ENCODE measurements at regions not wholly inside any gene's neighbourhood (a gene's known extent, or its start where the extent isn't known, plus 50 kb on each side); places are given as distances from the start of the nearest gene placed in this dataset.

DNA sequence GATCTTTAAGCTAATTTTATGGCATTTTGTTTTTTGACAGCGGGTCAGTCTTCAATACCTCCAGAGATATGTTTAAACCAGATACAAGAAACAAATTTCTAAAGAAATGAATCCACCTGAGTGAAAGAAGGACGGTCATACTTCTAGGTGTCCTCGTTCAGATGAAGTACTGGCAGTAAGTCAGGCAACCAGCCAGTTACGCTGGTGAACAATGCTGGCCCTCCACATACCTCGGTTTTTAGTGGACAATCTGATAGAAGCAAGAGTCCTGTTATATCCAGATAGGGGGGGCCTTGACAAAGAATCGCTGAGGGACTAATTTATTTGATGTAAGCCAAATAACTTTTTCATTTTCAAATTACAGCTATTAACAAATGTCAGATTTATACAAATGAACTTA, 266.4 kb upstream of the KLF14 start:
- DNase-seq = no peak

DNA sequence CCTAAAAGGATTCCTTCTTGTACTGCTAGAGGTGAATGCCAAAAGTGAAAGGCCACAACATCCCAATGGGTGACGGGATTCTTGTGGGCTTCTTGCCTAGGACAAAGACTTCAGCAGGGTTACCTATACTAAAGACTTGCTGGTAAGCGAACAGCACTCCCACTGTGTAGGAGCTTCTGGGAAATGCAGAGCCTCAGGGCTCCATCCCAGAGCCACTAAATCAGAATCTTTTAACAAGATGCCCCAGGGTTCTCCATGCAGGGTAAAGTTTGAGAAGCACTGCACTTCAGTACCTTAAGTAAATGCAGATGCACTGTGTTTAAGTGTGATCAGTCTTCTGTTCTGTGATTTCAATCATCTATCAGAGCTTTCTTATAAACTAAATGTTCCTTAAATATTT, 266.9 kb upstream of the KLF14 start:
- DNase-seq = no peak

GRCh38 chr7:131002600-131002999, 268.6 kb upstream of the KLF14 start:
- no peak for DNase-seq

DNA sequence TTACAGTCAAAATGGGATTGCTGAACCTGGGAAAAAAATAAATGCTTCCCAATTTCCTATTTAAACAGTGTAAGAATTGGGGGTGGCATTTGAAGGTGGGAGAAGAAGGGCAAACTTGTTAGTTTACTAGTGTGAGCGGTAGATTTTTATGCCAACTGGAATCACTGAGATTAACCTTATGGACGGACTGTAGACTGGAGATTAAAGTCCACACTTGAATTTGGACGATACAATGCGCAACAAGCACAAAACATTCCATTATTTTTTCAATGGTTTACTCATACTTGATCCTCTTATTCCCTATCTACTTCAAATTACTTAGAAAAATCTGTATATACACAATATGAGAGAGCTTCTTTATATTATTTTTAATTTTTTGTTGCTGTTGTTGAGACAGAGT, 269.6 kb upstream of the KLF14 start:
- DNase-seq = no peak

- DNase-seq = no peak
Measured at GRCh38 chr7:131004371-131004770, 270.4 kb upstream of the KLF14 start.

DNA sequence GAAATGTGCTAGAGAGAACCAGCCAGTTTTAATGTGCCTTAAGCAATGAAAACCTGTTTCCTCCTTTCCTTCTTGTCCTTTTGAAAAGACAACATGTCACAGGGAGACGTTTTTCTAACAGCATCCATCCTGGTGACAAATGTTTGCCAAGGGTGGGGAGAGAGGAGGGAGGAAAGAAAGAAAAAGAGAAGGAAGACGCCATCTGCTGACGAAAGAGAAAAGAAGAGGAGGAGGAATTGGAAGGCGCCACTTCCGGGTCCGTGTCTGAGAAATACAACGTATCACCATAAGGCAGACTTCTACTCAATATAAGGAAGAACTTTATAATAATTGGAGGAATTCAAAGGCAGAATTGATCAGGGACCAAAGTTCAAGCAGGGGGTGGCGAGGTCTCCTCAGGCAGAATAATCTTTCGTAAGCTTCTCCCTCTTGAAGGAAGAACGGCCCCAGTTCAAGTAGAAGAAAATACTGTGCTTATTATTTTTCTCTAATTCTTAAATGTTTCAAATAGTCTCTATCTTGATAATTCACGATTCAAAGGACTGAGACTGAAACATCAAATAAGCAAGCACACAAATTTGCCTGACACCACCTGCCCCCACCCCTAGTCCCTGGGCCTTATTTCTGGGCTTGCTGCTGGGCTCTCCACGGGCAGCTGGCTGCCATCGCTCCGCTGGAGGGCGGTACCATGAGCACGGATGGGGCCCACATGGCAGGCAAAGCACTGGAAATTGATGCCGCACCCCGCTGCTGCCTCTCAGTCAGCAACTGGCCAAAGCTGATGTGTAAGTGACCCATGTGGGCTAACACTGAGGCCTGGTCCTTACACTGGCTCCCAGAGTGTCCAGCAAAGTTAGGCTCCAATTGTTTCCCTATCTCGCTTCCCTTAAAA, 273.7 kb upstream of the KLF14 start:
- peak; percentile 52 for DNase-seq

DNA sequence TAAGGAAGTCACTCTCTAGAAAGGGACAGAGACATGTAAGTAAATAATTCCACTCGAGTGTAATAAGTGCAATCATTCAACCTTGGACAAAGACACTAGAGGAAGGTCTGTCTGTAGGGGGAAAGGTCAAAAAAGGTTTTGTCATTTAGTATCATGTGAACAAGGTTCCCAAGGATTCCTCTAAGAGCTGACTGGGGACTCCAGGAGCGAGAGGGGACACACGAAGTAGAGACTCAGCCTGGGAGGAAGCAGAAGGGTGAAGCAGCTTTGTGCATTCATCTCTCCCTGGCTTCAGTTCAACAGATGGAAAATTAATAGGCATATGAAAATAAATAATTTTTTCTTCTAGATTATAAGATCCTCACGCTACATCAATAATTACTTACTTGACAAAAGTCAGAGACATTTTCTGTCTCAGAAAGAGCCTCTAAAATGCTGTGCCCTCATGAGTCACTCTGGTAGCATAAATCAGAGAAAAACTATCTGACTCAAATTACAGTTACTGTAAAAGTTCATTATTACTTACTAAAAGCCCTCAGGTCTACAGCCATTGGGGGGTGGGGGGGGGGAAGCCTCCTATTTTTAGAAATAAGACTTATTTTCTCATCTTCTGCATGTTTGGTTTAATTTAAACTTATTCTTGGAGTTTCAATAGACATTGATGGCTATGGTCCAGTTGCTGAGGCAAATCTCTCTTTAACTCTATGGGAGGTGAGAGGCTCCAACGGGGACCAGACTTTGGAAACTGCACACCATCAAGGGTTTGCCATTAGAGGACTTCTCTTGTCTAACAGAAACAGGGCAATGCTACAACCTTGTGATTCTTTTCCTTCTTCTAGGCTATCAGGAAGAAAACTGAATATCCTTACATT, 275.1 kb upstream of the KLF14 start:
- peak; percentile 52 for DNase-seq

DNA sequence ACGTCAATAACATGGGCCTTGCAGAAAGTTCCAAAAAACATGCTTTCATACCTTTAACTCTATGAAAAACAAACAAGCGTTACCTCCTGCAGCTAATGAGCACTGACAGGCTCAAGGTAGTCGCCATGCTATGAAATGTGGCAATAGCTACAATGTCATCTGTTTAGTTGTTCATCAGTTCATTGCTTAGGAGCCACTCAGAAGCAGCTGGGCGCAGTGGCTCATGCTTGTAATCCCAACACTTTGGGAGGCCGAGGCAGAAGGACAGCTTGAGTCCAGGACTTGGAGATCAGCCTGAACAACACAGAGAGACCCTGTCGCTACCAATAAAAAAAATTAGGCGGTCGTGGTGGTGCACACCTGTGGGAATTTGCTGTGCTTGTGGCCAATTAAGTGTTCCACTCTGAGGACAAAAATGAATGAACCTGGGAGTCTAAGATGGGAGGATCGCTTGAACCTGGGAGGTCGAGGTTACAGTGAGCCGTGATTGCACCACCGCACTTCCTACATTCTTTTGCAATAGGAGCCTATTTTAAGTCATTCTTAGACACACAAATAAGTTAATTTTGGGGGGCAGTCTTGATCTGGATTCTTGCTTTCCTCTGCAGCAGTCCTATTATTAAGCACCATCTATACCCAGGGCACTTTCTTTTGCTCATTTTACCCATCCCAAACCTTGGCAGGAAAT, 276.2 kb upstream of the KLF14 start:
- peak; percentile 53 for DNase-seq

GRCh38 chr7:131010717-131011431, 276.9 kb upstream of the KLF14 start:
- DNase-seq = no peak

- DNase-seq = peak; percentile 76
Measured at GRCh38 chr7:131011432-131011742, 277.4 kb upstream of the KLF14 start.

GRCh38 chr7:131011976-131012375, 278.0 kb upstream of the KLF14 start:
- no peak for DNase-seq

GRCh38 chr7:131012477-131013031, 278.5 kb upstream of the KLF14 start:
- DNase-seq = no peak

DNA sequence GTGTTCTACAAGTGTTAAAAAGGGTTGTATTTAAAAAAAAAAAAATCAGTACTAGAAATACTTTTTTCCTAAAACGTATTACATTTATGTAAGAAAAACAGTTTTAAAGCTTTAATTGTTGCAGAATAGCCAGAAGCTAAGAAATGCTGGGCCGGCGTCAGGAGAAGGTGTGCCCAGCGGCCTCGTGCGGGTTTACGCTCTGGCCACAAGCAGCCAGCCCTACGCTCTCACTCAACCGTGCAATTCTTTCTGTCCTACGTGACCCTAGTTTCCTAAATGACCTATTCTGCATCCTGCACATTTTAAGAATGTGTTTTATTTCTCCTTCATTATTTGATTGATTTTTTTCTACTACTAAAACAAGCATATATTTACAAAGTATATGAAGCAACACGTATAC, 279.7 kb upstream of the KLF14 start:
- DNase-seq = no peak

GRCh38 chr7:131014906-131015656, 281.1 kb upstream of the KLF14 start:
- no peak for DNase-seq

- DNase-seq = no peak
Measured at GRCh38 chr7:131015657-131015958, 281.6 kb upstream of the KLF14 start.

GRCh38 chr7:131016230-131016629, 282.2 kb upstream of the KLF14 start:
- no peak for DNase-seq

DNA sequence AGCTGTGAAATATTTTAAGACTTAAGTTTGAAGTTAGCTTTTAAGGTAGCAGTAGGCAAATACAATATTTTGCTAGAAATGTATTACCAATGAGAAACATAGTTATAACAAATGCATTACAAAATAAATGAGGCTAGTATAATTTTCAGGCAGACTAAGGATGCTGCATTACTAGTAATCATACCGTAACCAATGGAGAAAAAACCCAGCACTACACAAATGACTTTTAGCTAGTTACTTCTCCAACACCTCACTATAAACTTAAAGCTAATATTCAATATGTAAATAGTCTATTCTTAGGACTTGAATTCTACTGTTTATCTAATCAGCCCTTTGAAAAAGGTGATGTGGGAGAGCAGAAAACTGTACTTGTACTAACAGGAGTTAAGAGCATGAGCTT, 285.3 kb upstream of the KLF14 start:
- no peak for DNase-seq

- DNase-seq = no peak
Measured at GRCh38 chr7:131020759-131021261, 286.8 kb upstream of the KLF14 start.

GRCh38 chr7:131021460-131021859, 287.5 kb upstream of the KLF14 start:
- DNase-seq = no peak

- DNase-seq = no peak
Measured at GRCh38 chr7:131021902-131022301, 287.9 kb upstream of the KLF14 start.

- DNase-seq = no peak
Measured at GRCh38 chr7:131026297-131027000, 292.4 kb upstream of the KLF14 start.
